Coronary artery (tissue), 2 donors: ENCODE measurements at regions not wholly inside any gene's neighbourhood (a gene's known extent, or its start where the extent isn't known, plus 50 kb on each side); places are given as distances from the start of the nearest gene placed in this dataset.

Source experiments
- DNase-seq: peaks from one replicate; pipeline ENCODE4 v3.0.0-alpha.2; 2017; ENCODE audit warnings: low spot score
- H3K27ac ChIP-seq, 2 donors: fragments of 200-600 bp; sonication (generic); one replicate each; pipeline ENCODE4 v1.5.1; 2016 to 2019
- H3K4me3 ChIP-seq: fragments of 200-600 bp; sonication (generic); 2 replicates; pipeline ENCODE4 v1.5.1; 2016; ENCODE audit warnings: mild to moderate bottlenecking, moderate library complexity
- CTCF ChIP-seq: fragments of 200-600 bp; sonication (generic); IDR thresholded peaks from one replicate; pipeline ENCODE4 v1.5.1; 2019; ENCODE audit warnings: antibody characterized with exemption

GRCh38 chr3:163891771-163892170 is 1186.5 kb downstream of the SI start:
- no peak overlapping the region for H3K27ac ChIP-seq
- TF ChIP-seq CTCF, result no peak

GRCh38 chr3:163890661-163891060 is 1187.6 kb downstream of the SI start:
- Histone ChIP-seq H3K4me3 (no peak overlapping the region), H3K27ac (no peak overlapping the region)
- TF ChIP-seq CTCF, result no peak
- no peak for DNase-seq

More at GRCh38 chr3:163891771-163892170, 1186.5 kb downstream of the SI start:
- DNase-seq, result no peak
- no peak overlapping the region for H3K4me3 ChIP-seq

- no peak for DNase-seq
- H3K27ac ChIP-seq, result no peak overlapping the region
- no peak overlapping the region for H3K4me3 ChIP-seq
- no peak for TF ChIP-seq CTCF
Observed at GRCh38 chr3:163879172-163879571, 1199.1 kb downstream of the SI start.

- TF ChIP-seq CTCF, result no peak
- Histone ChIP-seq H3K4me3 (no peak overlapping the region), H3K27ac (no peak overlapping the region)
- DNase-seq, result no peak
Observed at GRCh38 chr3:163878396-163878795, 1199.9 kb downstream of the SI start.

GRCh38 chr3:163877805-163878204 is 1200.5 kb downstream of the SI start:
- no peak overlapping the region for H3K4me3 ChIP-seq

GRCh38 chr3:163863146-163863545 is 1215.2 kb downstream of the SI start:
- H3K27ac ChIP-seq, result no peak overlapping the region
- no peak for DNase-seq
- TF ChIP-seq CTCF, result no peak
- no peak overlapping the region for H3K4me3 ChIP-seq

More at GRCh38 chr3:163877805-163878204, 1200.5 kb downstream of the SI start:
- no peak overlapping the region for H3K27ac ChIP-seq
- DNase-seq, result no peak
- no peak for TF ChIP-seq CTCF

- no peak for DNase-seq
- TF ChIP-seq CTCF, result no peak
- Histone ChIP-seq H3K4me3 (no peak overlapping the region), H3K27ac (no peak overlapping the region)
Observed at GRCh38 chr3:163852233-163852632, 1226.1 kb downstream of the SI start.
